Right atrium auricular region (tissue), 2 donors: ENCODE measurements at regions not wholly inside any gene's neighbourhood (a gene's known extent, or its start where the extent isn't known, plus 50 kb on each side); places are given as distances from the start of the nearest gene placed in this dataset.
"Not testable (repeated sequence)": the region's sequence is repeated elsewhere in the genome, so short reads cannot be mapped to it uniquely, and the experiment has no call there.

Experiments
- DNase-seq: peaks from one replicate; pipeline ENCODE4 v3.0.0-alpha.2; 2019; ENCODE audit warnings: low spot score
- H3K27ac ChIP-seq, 2 donors: fragments of 200-600 bp; sonication (generic); 1 replicate in 1 of 2; 2 replicates in 1 of 2; pipeline ENCODE4 v1.5.1; 2016 to 2019
- H3K27me3 ChIP-seq, 2 donors: fragments of 200-600 bp; sonication (generic); one replicate each; pipeline versions ENCODE4 v1.5.1 to v1.6.0; 2017 to 2019
- H3K36me3 ChIP-seq: fragments of 200-600 bp; sonication (generic); one replicate; pipeline ENCODE4 v1.5.1; 2016
- H3K4me1 ChIP-seq, 2 donors: fragments of 200-600 bp; sonication (generic); one replicate each; pipeline versions ENCODE4 v1.5.1 to v1.6.0; 2017 to 2019
- H3K4me3 ChIP-seq, 2 donors: fragments of 200-600 bp; sonication (generic); 1 replicate in 1 of 2; 2 replicates in 1 of 2; pipeline ENCODE4 v1.5.1; 2017 to 2019; ENCODE audit warnings: mild to moderate bottlenecking in 1 of 2, moderate library complexity in 1 of 2
- H3K9me3 ChIP-seq, 2 donors: fragments of 200-600 bp; sonication (generic); one replicate each; pipeline ENCODE4 v1.5.1; 2019
- TF ChIP-seq, protein P1 (sequence below), 2 donors: fragments of 200-600 bp; sonication (generic); IDR thresholded peaks; one replicate each; pipeline ENCODE4 v1.5.1; 2019; ENCODE audit warnings: antibody characterized with exemption in 2 of 2

DNA sequence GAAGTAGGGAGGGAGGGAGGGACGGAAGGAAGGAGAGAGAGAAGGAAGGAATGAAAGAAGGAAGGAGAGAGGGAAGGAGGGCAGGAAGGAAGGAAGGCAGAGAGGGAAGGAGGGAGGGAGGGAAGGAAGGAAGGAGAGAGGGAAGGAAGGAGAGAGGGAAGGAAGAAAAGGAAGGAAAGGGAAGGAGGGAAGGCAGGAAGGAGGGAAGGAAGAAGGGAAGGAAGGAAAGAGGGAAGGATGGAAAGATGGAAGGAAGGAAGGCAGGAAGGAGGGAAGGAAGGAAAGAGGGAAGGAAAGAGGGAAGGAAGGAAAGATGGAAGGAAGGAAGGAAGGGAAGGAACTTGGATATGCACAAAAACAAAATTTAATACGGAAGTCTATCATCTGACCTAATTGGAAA lies 844.5 kb upstream of the DEFB115 start:
- Histone ChIP-seq H3K36me3 (no peaks in the 10 kb centered on the region), H3K4me3 (no peak overlapping the region), H3K9me3 (peaks cover 0 to 11% of the 10 kb centered on the region in 2 donors), H3K27me3 (no peaks in the 10 kb centered on the region), H3K27ac (no peak overlapping the region), H3K4me1 (no peaks in the 10 kb centered on the region)
- no peak for DNase-seq
- TF ChIP-seq, protein P1, sequence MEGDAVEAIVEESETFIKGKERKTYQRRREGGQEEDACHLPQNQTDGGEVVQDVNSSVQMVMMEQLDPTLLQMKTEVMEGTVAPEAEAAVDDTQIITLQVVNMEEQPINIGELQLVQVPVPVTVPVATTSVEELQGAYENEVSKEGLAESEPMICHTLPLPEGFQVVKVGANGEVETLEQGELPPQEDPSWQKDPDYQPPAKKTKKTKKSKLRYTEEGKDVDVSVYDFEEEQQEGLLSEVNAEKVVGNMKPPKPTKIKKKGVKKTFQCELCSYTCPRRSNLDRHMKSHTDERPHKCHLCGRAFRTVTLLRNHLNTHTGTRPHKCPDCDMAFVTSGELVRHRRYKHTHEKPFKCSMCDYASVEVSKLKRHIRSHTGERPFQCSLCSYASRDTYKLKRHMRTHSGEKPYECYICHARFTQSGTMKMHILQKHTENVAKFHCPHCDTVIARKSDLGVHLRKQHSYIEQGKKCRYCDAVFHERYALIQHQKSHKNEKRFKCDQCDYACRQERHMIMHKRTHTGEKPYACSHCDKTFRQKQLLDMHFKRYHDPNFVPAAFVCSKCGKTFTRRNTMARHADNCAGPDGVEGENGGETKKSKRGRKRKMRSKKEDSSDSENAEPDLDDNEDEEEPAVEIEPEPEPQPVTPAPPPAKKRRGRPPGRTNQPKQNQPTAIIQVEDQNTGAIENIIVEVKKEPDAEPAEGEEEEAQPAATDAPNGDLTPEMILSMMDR (IDR thresholded peaks at IDR 0.05), result no peak

- H3K4me3 ChIP-seq, H3K27ac ChIP-seq, H3K9me3 ChIP-seq, DNase-seq, H3K4me1 ChIP-seq, H3K36me3 ChIP-seq, H3K27me3 ChIP-seq: not testable (repeated sequence)
These were observed 840.1 kb upstream of the DEFB115 start for GRCh38 chr20:30417387-30417786.

DNA sequence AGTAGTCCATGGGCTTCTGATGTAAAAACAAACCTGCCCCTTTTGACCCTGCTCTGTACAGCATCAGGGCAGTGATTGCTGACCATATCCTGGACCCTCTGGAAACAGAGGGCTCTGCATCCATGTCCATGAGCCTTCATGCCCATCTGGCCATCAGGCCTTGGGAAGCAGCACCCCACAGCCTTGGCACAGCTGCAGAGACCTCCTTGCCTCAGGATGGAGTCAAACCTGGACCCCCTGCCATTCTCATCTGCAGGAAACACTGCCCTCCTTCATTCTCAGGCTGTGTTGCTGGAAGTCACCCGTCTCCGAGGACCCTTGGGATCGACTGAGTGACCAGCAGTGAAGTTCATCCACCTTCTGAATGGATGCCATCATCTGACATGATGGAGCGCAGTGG lies 839.1 kb upstream of the DEFB115 start:
- not testable (repeated sequence) for H3K9me3 ChIP-seq, H3K4me3 ChIP-seq, H3K4me1 ChIP-seq, DNase-seq, H3K27me3 ChIP-seq, H3K36me3 ChIP-seq, H3K27ac ChIP-seq

GRCh38 chr20:30419466-30419865 lies 838.0 kb upstream of the DEFB115 start:
- no peak overlapping the region for H3K27ac ChIP-seq
- TF ChIP-seq, protein P1 (IDR thresholded peaks at IDR 0.05), result no peak
- no peak for DNase-seq
- no peaks in the 10 kb centered on the region for H3K4me1 ChIP-seq
- no peaks in the 10 kb centered on the region for H3K9me3 ChIP-seq
- H3K4me3 ChIP-seq, result no peak overlapping the region
- H3K27me3 ChIP-seq, result no peaks in the 10 kb centered on the region
- no peaks in the 10 kb centered on the region for H3K36me3 ChIP-seq

GRCh38 chr20:30419871-30420420 lies 837.5 kb upstream of the DEFB115 start:
- H3K4me1 ChIP-seq, H3K27ac ChIP-seq, H3K9me3 ChIP-seq, H3K27me3 ChIP-seq, H3K36me3 ChIP-seq, H3K4me3 ChIP-seq, DNase-seq: not testable (repeated sequence)
